H9 (cell line): ENCODE measurements at regions not wholly inside any gene's neighbourhood (a gene's known extent, or its start where the extent isn't known, plus 50 kb on each side); places are given as distances from the start of the nearest gene placed in this dataset.

Experiments
- DNase-seq: peaks from one replicate; pipeline ENCODE4 v3.0.0-alpha.2; 2017
- H2AFZ ChIP-seq: one replicate; pipeline ENCODE4 v1.6.1; 2013; ENCODE audit warnings: mild to moderate bottlenecking, low read length, control low read depth, moderate library complexity
- H2AK5ac ChIP-seq: 2 replicates; pipeline ENCODE4 v1.6.1; 2013; ENCODE audit warnings: low read length, control low read depth, mixed read lengths; ENCODE audit not compliant: insufficient read length
- H2BK120ac ChIP-seq: one replicate; pipeline ENCODE4 v1.6.1; 2013; ENCODE audit warnings: low read depth, mild to moderate bottlenecking, low read length, control low read depth, inconsistent platforms; ENCODE audit not compliant: poor library complexity, severe bottlenecking
- H2BK12ac ChIP-seq: 2 replicates; pipeline ENCODE4 v1.6.1; 2013; ENCODE audit warnings: low read length, control low read depth, mixed read lengths, low read depth; ENCODE audit not compliant: insufficient read length
- H2BK15ac ChIP-seq: 2 replicates; pipeline ENCODE4 v1.6.1; 2013; ENCODE audit warnings: low read depth, low read length, control low read depth
- H2BK20ac ChIP-seq: one replicate; pipeline ENCODE4 v1.6.1; 2013; ENCODE audit warnings: low read depth, mild to moderate bottlenecking, low read length, control low read depth, inconsistent platforms; ENCODE audit not compliant: poor library complexity, severe bottlenecking
- H2BK5ac ChIP-seq: 2 replicates; pipeline ENCODE4 v1.6.1; 2013; ENCODE audit warnings: low read length, control low read depth, mixed read lengths; ENCODE audit not compliant: insufficient read length
- H3K14ac ChIP-seq: 2 replicates; pipeline ENCODE4 v1.6.1; 2013; ENCODE audit warnings: low read length, control low read depth; ENCODE audit not compliant: insufficient read depth
- H3K18ac ChIP-seq: 2 replicates; pipeline ENCODE4 v1.6.1; 2013; ENCODE audit warnings: low read depth, mild to moderate bottlenecking, mixed read lengths, low read length, control low read depth; ENCODE audit not compliant: insufficient read length
- H3K23ac ChIP-seq: 2 replicates; pipeline ENCODE4 v1.6.1; 2013; ENCODE audit warnings: low read length, control low read depth, mixed read lengths, low read depth; ENCODE audit not compliant: insufficient read length
- H3K23me2 ChIP-seq: 2 replicates; pipeline ENCODE4 v1.6.1; 2013; ENCODE audit warnings: low read depth, mild to moderate bottlenecking, mixed read lengths, low read length, control low read depth; ENCODE audit not compliant: insufficient read length, poor library complexity, severe bottlenecking
- H3K27ac ChIP-seq: 2 replicates; pipeline ENCODE4 v1.5.1; 2013; ENCODE audit warnings: low read length, control low read depth, mixed read lengths, low read depth; ENCODE audit not compliant: insufficient read length
- H3K27me3 ChIP-seq: 2 replicates; pipeline ENCODE4 v1.6.1; 2013; ENCODE audit warnings: low read length, control low read depth, inconsistent platforms; ENCODE audit not compliant: insufficient read depth
- H3K4ac ChIP-seq: 2 replicates; pipeline ENCODE4 v1.6.1; 2013; ENCODE audit warnings: low read depth, mild to moderate bottlenecking, control low read depth, inconsistent platforms, low read length, moderate library complexity
- H3K4me1 ChIP-seq: 2 replicates; pipeline ENCODE4 v1.6.1; 2013; ENCODE audit warnings: low read length, control low read depth, inconsistent platforms; ENCODE audit not compliant: insufficient read depth
- H3K4me2 ChIP-seq: 2 replicates; pipeline ENCODE4 v1.6.1; 2013; ENCODE audit warnings: low read length, control low read depth, mixed read lengths; ENCODE audit not compliant: insufficient read length, insufficient read depth
- H3K56ac ChIP-seq: 2 replicates; pipeline ENCODE4 v1.6.1; 2013; ENCODE audit warnings: low read depth, mild to moderate bottlenecking, mixed read lengths, low read length, control low read depth; ENCODE audit not compliant: insufficient read length
- H3K79me1 ChIP-seq: 2 replicates; pipeline ENCODE4 v1.6.1; 2013; ENCODE audit warnings: low read depth, mild to moderate bottlenecking, moderate library complexity, low read length, control low read depth, inconsistent platforms; ENCODE audit not compliant: insufficient read depth, poor library complexity, severe bottlenecking
- H3K79me2 ChIP-seq: 2 replicates; pipeline ENCODE4 v1.6.1; 2013; ENCODE audit warnings: low read length, control low read depth, inconsistent platforms; ENCODE audit not compliant: insufficient read depth
- H3K9ac ChIP-seq: 2 replicates; pipeline ENCODE4 v1.6.1; 2013; ENCODE audit warnings: low read length, control low read depth, mixed read lengths; ENCODE audit not compliant: insufficient read length; ENCODE audit errors: extremely low read depth
- H3K9me3 ChIP-seq: one replicate; pipeline ENCODE4 v1.6.1; 2013; ENCODE audit warnings: low read depth, low read length, inconsistent platforms; ENCODE audit not compliant: control insufficient read depth
- H3T11ph ChIP-seq: one replicate; pipeline ENCODE4 v1.6.1; 2013; ENCODE audit warnings: mild to moderate bottlenecking, low read length, control low read depth, inconsistent platforms
- H4K20me1 ChIP-seq: one replicate; pipeline ENCODE4 v1.6.1; 2013; ENCODE audit not compliant: control insufficient read depth, insufficient read length, insufficient read depth
- H4K5ac ChIP-seq: 2 replicates; pipeline ENCODE4 v1.6.1; 2013; ENCODE audit warnings: low read depth, mild to moderate bottlenecking, mixed read lengths, low read length, control low read depth; ENCODE audit not compliant: insufficient read length
- H4K8ac ChIP-seq: replicated peaks from 2 replicates; pipeline ENCODE4 v1.6.1; 2013; ENCODE audit warnings: low read length, control low read depth, mixed read lengths, low read depth; ENCODE audit not compliant: insufficient read length
- H4K91ac ChIP-seq: 2 replicates; pipeline ENCODE4 v1.6.1; 2013; ENCODE audit warnings: low read depth, mild to moderate bottlenecking, moderate library complexity, mixed read lengths, low read length, control low read depth; ENCODE audit not compliant: insufficient read length
- H3K27ac Mint-ChIP-seq, 3 experiments: 2 replicates in 2 of 3; 3 replicates in 1 of 3; pipeline ENCODE4 v1.8.0; 2020 to 2021; ENCODE audit warnings: mixed read lengths in 3 of 3, mild to moderate bottlenecking in 1 of 3, moderate library complexity in 1 of 3
- H3K27me3 Mint-ChIP-seq: 2 replicates; pipeline ENCODE4 v1.8.0; 2021; ENCODE audit warnings: low read depth, mild to moderate bottlenecking, moderate library complexity, mixed read lengths
- H3K36me3 Mint-ChIP-seq, 3 experiments: 2 replicates in 2 of 3; 3 replicates in 1 of 3; pipeline ENCODE4 v1.8.0; 2020 to 2021; ENCODE audit warnings: low read depth in 3 of 3, mixed read lengths in 3 of 3; ENCODE audit not compliant: insufficient read depth in 1 of 3
- H3K4me1 Mint-ChIP-seq, 2 experiments: 2 replicates each; pipeline ENCODE4 v1.8.0; 2020; ENCODE audit warnings: mixed read lengths in 2 of 2
- H3K4me3 Mint-ChIP-seq, 2 experiments: 2 replicates in 1 of 2; 3 replicates in 1 of 2; pipeline ENCODE4 v1.8.0; 2020 to 2021; ENCODE audit warnings: mild to moderate bottlenecking in 2 of 2, mixed read lengths in 2 of 2, moderate library complexity in 1 of 2
- H3K9me3 Mint-ChIP-seq, 2 experiments: 2 replicates in 1 of 2; 3 replicates in 1 of 2; pipeline ENCODE4 v1.8.0; 2020; ENCODE audit warnings: mild to moderate bottlenecking in 2 of 2, mixed read lengths in 2 of 2, moderate library complexity in 1 of 2
- TF ChIP-seq, protein P1 (sequence below): fragments of 200-600 bp; sonication (generic); conservative IDR thresholded peaks from 3 replicates; pipeline ENCODE4 v1.8.0; 2021; ENCODE audit warnings: antibody characterized with exemption, mild to moderate bottlenecking

DNA sequence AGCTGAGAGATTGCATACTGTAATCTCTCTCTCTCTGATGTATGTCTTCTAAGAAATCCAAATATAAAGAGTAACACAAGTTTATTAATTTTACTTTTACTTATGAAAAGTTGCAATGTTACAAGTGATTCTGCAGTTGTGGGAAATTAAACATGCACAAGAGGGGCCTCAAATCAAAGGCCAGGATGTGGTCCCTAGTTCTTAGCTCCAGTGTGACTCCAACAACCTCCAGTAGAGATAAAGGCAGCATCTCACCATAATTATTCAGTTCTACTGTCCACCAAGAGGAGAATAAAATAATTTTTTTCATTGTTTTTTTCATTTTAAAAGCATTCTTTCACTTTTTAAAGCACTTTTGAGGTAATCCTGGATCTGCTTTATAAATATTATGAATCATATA is 223.3 kb downstream of the RAP2B start:
- no peak overlapping the region for H4K91ac ChIP-seq
- no peaks in the 10 kb centered on the region for H3K23me2 ChIP-seq
- no peak overlapping the region for H3K4me2 ChIP-seq
- no peaks in the 10 kb centered on the region for H3K4me1 ChIP-seq
- no peak overlapping the region for H3K56ac ChIP-seq
- DNase-seq: no peak
- H3K79me1 ChIP-seq: no peaks in the 10 kb centered on the region
- Mint-ChIP-seq H3K4me1 (no peaks in the 10 kb centered on the region), H3K36me3 (no peaks in the 10 kb centered on the region), H3K27ac (no peak overlapping the region), H3K4me3 (no peak overlapping the region), H3K9me3 (no peaks in the 10 kb centered on the region), H3K27me3 (no peaks in the 10 kb centered on the region)
- no peak overlapping the region for H2AK5ac ChIP-seq
- H3K14ac ChIP-seq: no peak overlapping the region
- H2AFZ ChIP-seq: no peak overlapping the region
- no peak overlapping the region for H3K4ac ChIP-seq
- H4K8ac ChIP-seq: no peak overlapping the region
- no peak overlapping the region for H3K23ac ChIP-seq
- no peak overlapping the region for H3K9ac ChIP-seq
- no peak overlapping the region for H2BK120ac ChIP-seq
- no peak overlapping the region for H2BK12ac ChIP-seq
- no peak overlapping the region for H3T11ph ChIP-seq
- H3K27me3 ChIP-seq: no peaks in the 10 kb centered on the region
- H4K5ac ChIP-seq: no peak overlapping the region
- no peak overlapping the region for H2BK20ac ChIP-seq
- no peaks in the 10 kb centered on the region for H3K9me3 ChIP-seq
- no peaks in the 10 kb centered on the region for H4K20me1 ChIP-seq
- H3K79me2 ChIP-seq: no peaks in the 10 kb centered on the region
- H3K27ac ChIP-seq: no peak overlapping the region
- H2BK15ac ChIP-seq: no peak overlapping the region
- TF ChIP-seq, protein P1, sequence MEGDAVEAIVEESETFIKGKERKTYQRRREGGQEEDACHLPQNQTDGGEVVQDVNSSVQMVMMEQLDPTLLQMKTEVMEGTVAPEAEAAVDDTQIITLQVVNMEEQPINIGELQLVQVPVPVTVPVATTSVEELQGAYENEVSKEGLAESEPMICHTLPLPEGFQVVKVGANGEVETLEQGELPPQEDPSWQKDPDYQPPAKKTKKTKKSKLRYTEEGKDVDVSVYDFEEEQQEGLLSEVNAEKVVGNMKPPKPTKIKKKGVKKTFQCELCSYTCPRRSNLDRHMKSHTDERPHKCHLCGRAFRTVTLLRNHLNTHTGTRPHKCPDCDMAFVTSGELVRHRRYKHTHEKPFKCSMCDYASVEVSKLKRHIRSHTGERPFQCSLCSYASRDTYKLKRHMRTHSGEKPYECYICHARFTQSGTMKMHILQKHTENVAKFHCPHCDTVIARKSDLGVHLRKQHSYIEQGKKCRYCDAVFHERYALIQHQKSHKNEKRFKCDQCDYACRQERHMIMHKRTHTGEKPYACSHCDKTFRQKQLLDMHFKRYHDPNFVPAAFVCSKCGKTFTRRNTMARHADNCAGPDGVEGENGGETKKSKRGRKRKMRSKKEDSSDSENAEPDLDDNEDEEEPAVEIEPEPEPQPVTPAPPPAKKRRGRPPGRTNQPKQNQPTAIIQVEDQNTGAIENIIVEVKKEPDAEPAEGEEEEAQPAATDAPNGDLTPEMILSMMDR: no peak
- H3K18ac ChIP-seq: no peak overlapping the region
- no peak overlapping the region for H2BK5ac ChIP-seq
